CD4-positive, alpha-beta T cell treated with Interleukin-4 for 4 hours (primary cell): ENCODE measurements at regions not wholly inside any gene's neighbourhood (a gene's known extent, or its start where the extent isn't known, plus 50 kb on each side); places are given as distances from the start of the nearest gene placed in this dataset.
"Not testable (repeated sequence)": the region's sequence is repeated elsewhere in the genome, so short reads cannot be mapped to it uniquely, and the experiment has no call there.

ENCODE experiments used
- DNase-seq: peaks from one replicate; pipeline ENCODE4 v3.0.0-alpha.2; 2020

DNA sequence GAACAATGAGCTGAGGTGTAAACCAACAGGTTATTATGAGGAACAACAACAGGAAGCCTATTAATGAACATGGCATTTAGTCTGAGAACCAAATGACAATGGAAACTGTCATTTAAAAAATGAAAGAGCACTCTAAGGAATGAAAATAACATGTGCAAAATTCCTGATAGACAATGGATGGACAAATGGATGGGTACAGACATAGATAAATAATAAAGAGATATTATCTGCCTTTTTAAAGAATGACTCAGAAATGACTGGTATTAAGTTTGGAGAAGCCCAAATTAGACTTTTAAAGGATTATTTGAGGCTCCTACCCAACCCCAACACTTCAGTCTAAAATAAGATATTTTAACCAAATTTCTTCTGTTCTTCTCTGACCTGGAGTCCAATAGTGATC lies 650.5 kb upstream of the ZNF385D start:
- no peak for DNase-seq

- no peak for DNase-seq
These were observed 663.2 kb upstream of the ZNF385D start for GRCh38 chr3:22414239-22414638.

- DNase-seq = not testable (repeated sequence)
These were observed 665.9 kb upstream of the ZNF385D start for GRCh38 chr3:22416838-22417446.

DNA sequence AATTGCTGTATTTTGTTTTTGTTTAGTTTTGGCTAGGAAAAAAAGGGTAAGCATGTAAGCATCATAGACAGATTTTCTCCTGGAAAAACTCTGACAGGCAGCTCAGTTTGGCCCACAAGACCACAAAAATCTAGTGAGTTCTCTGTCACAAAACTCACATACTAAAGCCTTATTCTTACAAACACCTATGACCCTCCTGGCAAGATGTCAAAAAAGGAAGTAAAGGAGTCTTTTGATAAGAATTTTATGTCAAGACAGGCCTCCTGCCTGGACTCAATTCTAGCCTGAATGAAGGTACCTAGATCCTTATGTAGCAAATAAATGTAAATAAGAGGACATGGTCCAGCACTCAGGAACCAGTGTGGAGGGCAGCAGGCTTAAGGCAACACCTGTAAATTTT lies 668.3 kb upstream of the ZNF385D start:
- DNase-seq = no peak

- DNase-seq = no peak
These were observed 670.6 kb upstream of the ZNF385D start for GRCh38 chr3:22421589-22421988.

- DNase-seq = no peak
These were observed 680.3 kb upstream of the ZNF385D start for GRCh38 chr3:22431334-22431733.

DNA sequence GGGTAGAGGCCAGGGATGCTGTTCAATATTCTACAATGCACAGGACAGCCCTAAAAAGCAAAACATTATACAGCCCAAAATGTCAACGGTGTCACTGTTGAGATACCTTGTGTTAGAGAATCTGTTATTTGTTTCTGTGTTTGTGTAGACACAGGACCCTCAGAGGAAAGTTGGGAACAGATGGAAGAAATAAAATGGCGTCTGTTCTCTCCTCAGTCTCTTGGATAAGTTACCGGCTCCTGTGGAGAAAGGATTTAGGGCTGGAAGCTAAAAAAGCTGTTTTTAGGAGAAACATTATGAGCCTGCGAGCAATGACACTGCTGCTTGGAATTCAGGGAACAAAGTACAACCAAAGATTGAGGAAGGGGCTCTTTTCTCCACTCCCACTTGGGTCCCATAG lies 688.6 kb upstream of the ZNF385D start:
- no peak for DNase-seq

DNA sequence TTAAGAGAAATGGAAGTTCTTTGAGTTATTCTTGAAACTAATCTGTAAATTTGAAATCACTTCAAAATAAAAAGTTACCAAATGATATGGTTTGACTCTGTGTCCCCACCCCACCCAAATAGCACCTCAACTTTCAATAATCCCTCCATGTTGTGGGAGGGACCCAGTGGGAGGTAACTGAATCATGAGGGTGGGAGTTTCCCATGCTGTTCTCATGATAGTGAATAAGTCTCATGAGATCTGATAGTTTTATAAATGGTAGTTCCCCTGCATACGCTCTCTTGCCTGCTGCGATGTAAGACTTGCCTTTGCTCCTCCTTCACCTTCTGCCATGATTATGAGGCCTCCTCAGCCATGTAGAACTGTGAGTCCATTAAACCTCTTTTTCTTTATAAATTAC lies 690.7 kb upstream of the ZNF385D start:
- no peak for DNase-seq

- no peak for DNase-seq
These were observed 692.7 kb upstream of the ZNF385D start for GRCh38 chr3:22443571-22444233.

DNA sequence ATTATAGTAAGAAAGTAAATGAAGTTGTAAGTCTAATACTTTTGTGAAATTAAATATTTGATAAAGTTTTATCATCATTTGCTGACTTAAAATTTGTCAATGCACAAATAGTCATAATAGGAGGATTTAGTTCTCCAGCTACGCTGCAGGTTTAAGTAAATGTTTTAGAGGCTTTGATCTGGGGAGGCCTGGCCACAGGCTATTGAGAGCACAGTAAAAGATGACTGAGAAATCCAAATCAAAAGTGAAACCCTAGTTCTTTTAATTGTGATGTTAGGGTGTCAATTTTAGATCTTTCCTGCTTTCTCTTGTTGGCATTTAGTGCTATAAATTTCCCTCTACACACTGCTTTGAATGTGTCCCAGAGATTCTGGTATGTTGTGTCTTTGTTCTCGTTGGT lies 694.3 kb upstream of the ZNF385D start:
- not testable (repeated sequence) for DNase-seq

GRCh38 chr3:22450786-22451400 lies 699.9 kb upstream of the ZNF385D start:
- no peak for DNase-seq

DNA sequence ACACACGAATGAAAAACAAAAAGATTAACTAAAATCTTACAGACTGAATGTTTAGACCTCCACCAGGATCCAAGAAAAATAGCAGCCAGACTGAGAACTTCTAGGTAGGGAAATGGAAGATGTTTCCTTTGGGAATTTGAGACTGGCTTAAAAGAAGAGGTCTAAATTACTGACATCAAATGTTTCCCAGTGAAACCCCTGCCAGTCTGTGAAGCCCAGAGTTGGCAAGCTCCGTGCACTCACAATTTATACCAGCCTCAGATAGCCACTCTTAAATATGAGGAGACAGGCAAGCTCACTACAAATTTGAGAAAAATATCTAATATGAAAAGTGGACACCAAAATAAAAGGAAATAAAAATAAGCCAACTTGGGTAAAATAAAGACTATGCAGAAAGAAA lies 700.5 kb upstream of the ZNF385D start:
- DNase-seq = no peak

DNA sequence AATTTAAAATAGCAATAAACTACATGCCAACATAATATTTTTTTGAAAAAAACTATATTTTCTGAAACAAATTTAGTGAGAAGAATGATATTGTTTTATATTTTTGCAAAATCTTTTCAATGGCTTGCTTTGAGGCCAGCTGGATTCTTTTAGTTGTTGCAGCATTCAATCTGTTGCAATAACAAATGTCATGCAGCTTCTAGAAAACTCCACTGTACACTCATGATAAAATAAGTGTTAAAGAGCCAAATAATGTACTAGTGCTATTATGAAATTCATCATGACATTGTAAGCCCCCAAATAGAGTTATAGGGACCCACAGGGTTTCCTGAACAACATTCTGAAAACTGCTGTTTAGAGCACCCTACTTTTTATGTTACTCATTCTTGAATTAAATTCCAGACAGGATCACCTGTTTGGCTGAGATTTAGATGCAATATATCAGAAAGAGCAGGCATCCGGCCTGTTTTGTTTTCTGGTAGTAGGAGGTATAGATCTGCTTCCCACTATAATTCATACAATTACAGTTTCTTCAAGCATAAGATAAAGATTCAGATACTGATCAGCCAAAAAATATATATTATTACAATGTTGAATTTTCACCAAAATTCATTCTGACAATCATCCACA lies 703.0 kb upstream of the ZNF385D start:
- no peak for DNase-seq

DNA sequence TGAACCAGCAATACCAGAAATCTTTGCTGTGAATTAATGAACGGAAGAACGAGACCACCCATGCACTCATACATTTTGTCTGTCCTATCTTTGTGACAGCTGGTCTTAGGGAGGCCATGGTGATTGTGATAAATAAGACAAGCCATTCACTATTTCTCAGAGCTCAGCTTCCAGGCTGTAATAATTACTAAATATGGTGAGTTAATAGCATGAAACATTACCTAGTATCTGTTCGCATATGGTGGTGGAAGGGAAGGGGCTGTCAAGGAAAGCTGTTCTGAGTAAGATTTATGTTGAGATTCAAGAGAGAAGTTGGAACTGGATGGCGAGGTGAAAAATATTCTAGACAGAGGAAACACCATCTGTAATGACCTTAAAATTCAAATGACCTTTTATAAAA lies 719.0 kb upstream of the ZNF385D start:
- no peak for DNase-seq

GRCh38 chr3:22471557-22471956 lies 720.5 kb upstream of the ZNF385D start:
- DNase-seq = no peak

DNA sequence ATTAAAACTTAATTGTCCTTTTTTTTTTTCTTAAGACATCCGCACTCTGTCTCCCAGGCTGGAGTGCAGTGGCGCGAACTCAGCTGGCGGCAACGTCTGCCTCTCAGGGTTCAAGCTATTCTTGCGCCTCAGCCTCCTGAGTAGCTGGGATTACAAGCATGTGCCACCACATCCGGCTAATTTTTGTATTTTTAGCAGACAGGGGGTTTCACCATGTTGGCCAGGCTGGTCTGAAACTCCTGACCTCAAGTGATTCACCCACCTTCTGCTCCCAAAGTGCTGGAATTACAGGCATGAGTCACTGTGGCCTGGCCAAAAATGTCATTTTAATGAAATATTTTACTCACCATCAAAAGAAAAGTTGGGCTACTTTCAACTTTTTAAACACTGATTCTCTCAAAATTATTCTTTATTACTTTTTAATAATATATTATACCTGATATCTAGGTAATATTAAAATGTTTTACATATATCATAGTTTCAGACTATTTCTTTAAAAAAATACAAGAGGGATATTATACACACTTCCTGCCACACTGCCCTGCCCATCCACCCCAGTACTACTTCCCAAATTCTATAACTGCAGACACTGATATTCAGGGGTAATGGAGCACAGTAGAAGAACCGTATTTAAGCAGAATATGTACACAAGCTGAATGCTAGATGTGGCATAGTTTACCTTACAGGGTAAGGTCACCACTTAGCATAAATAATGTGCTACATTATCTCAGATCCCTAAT lies 723.9 kb upstream of the ZNF385D start:
- no peak for DNase-seq

DNA sequence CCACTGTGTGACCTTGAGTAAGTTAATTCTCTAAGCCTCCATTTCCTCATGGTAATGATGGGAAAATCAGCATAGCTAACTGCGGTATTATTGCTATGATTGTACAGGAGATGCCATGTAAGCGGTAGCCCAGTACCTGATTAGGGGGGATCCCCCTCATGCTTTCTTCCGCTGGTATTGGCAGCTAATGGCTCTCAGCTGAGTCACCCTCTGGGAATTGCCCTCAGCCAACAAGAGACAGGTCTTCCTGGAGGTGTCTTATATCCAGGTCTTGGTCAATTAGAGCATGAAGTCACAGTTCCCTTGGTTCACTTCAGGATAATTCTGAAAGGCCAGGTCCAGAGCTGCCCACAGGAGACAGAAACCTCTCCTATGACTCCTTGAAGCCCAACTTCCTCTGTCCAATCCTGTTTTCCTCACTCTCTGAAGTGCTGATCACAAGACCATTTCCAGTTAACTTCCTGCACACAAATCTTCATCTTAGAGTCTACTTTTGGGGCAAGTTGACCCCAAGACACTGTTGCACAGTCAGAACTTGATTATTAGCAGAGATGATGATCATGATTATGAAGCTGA lies 724.7 kb upstream of the ZNF385D start:
- DNase-seq = no peak

- no peak for DNase-seq
These were observed 726.0 kb upstream of the ZNF385D start for GRCh38 chr3:22476976-22477375.

DNA sequence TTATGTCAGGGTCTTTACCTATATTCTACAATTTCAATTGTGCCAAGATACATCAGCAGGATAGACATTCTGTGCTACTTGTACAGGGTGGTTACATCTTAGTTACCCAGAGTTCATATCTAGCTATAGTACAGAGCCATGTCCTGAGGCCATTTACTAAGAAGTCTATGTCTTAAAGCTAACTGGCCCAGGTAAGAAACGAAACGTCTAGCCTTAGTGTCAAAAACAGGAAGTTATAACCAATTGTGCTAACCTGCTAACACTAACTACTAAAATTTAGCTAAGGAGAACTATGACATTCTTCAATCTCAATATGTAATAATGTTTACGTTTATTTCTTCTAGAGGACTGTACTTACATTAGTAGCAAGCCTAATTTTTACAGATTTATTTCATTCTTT lies 717.2 kb upstream of the UBE2E2 start:
- no peak for DNase-seq

GRCh38 chr3:22490747-22491146 lies 712.4 kb upstream of the UBE2E2 start:
- DNase-seq = no peak

GRCh38 chr3:22491344-22491743 lies 711.8 kb upstream of the UBE2E2 start:
- DNase-seq = no peak

DNA sequence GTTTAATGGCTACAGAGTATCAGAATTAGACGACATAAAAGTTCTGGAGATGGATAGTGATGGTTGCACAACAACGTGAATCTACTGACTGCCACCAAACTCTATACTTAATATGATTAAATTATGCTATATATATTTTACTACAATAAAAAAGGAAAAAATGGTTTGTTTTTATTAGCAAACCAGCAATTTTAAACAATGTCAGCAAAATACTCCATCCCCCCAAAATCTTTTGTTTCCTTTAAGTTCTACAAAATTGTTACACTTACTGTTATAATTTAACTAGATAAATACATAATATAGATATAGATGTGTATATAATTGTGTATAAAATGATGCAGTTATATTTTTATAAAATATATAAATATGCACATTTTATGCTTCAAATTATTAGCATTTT lies 710.8 kb upstream of the UBE2E2 start:
- no peak for DNase-seq

GRCh38 chr3:22495241-22495640 lies 707.9 kb upstream of the UBE2E2 start:
- no peak for DNase-seq
